Liver (tissue), 8 donors: ENCODE measurements at regions not wholly inside any gene's neighbourhood (a gene's known extent, or its start where the extent isn't known, plus 50 kb on each side); places are given as distances from the start of the nearest gene placed in this dataset.

Source experiments
- DNase-seq: peaks from one replicate; pipeline ENCODE4 v3.0.0-alpha.2; 2017; ENCODE audit warnings: low spot score
- H3K27ac ChIP-seq, 2 donors: one replicate each; pipeline ENCODE4 v1.7.0; 2013; ENCODE audit warnings: inconsistent platforms in 2 of 2, low read length in 2 of 2, control low read depth in 1 of 2, low read depth in 1 of 2, mild to moderate bottlenecking in 1 of 2
- H3K27me3 ChIP-seq, 4 donors: one replicate each; pipeline versions ENCODE4 v1.6.1 to v1.7.0; 2013; ENCODE audit warnings: low read length in 3 of 4, inconsistent platforms in 1 of 4, mild to moderate bottlenecking in 1 of 4, moderate library complexity in 1 of 4; ENCODE audit not compliant: control insufficient read depth in 4 of 4, insufficient read depth in 4 of 4
- H3K36me3 ChIP-seq, 4 donors: one replicate each; pipeline versions ENCODE4 v1.6.1 to v1.7.0; 2013; ENCODE audit warnings: low read length in 3 of 4, mild to moderate bottlenecking in 3 of 4, low read depth in 1 of 4, moderate library complexity in 1 of 4; ENCODE audit not compliant: control insufficient read depth in 4 of 4, insufficient read depth in 3 of 4
- H3K4me1 ChIP-seq, 4 donors: one replicate each; pipeline versions ENCODE4 v1.6.1 to v1.7.0; 2013; ENCODE audit warnings: low read length in 3 of 4, mild to moderate bottlenecking in 3 of 4, moderate library complexity in 1 of 4; ENCODE audit not compliant: control insufficient read depth in 4 of 4, insufficient read depth in 4 of 4
- H3K4me3 ChIP-seq, 3 donors: one replicate each; pipeline versions ENCODE4 v1.6.1 to v1.7.0; 2013; ENCODE audit warnings: low read length in 3 of 3, control low read depth in 1 of 3, low read depth in 1 of 3, mild to moderate bottlenecking in 1 of 3
- H3K9ac ChIP-seq, 2 donors: one replicate each; pipeline ENCODE4 v1.7.0; 2013; ENCODE audit warnings: low read length in 2 of 2, mild to moderate bottlenecking in 2 of 2, moderate library complexity in 2 of 2, control low read depth in 1 of 2, low read depth in 1 of 2
- H3K9me3 ChIP-seq, 4 donors: one replicate each; pipeline versions ENCODE4 v1.6.1 to v1.7.0; 2013; ENCODE audit warnings: low read length in 3 of 4; ENCODE audit not compliant: control insufficient read depth in 4 of 4
- CTCF ChIP-seq: fragments of 150-350 bp; IDR thresholded peaks from 2 replicates; pipeline ENCODE4 v1.5.1; 2017; ENCODE audit warnings: improper control_type of control experiment, low read depth, low read length; ENCODE audit not compliant: missing input control
- FOXA1 ChIP-seq: IDR thresholded peaks from 2 replicates; pipeline ENCODE4 v1.6.1; 2016; ENCODE audit warnings: antibody characterized with exemption
- FOXA2 ChIP-seq: IDR thresholded peaks from 2 replicates; pipeline ENCODE4 v1.6.1; 2016; ENCODE audit warnings: antibody characterized with exemption
- HNF4A ChIP-seq, 2 donors: conservative IDR thresholded peaks; 2 replicates each; pipeline ENCODE4 v1.6.1; 2016; ENCODE audit warnings: antibody characterized with exemption in 2 of 2, mild to moderate bottlenecking in 2 of 2
- HNF4G ChIP-seq: IDR thresholded peaks from 2 replicates; pipeline ENCODE4 v1.6.1; 2016; ENCODE audit warnings: antibody characterized with exemption
- JUND ChIP-seq, 2 donors: IDR thresholded peaks; 2 replicates each; pipeline ENCODE4 v1.6.1; 2016; ENCODE audit warnings: antibody characterized with exemption in 2 of 2
- MAX ChIP-seq: IDR thresholded peaks from 2 replicates; pipeline ENCODE4 v1.6.1; 2016; ENCODE audit warnings: antibody characterized with exemption
- NR2F2 ChIP-seq: IDR thresholded peaks from 2 replicates; pipeline ENCODE4 v1.6.1; 2016; ENCODE audit warnings: antibody characterized with exemption
- RXRA ChIP-seq, 2 donors: IDR thresholded peaks; 2 replicates each; pipeline ENCODE4 v1.6.1; 2017 to 2018; ENCODE audit warnings: antibody characterized with exemption in 2 of 2, mild to moderate bottlenecking in 1 of 2
- SP1 ChIP-seq: IDR thresholded peaks from 2 replicates; pipeline ENCODE4 v1.6.1; 2018; ENCODE audit warnings: antibody characterized with exemption, mild to moderate bottlenecking
- TAF1 ChIP-seq: conservative IDR thresholded peaks from 2 replicates; pipeline ENCODE4 v1.6.1; 2016; ENCODE audit warnings: antibody characterized with exemption, mild to moderate bottlenecking
- ZBTB33 ChIP-seq: IDR thresholded peaks from 2 replicates; pipeline ENCODE4 v1.6.1; 2016; ENCODE audit warnings: antibody characterized with exemption
- WGBS: extraction: QIAGEN DNeasy Blood & Tissue Kit; methylation state at CpG from one replicate; pipeline ENCODE4 v1.1.7; 2013; 5-methylcytosine and 5-hydroxymethylcytosine counted together
- TF ChIP-seq, protein P1 (sequence below): IDR thresholded peaks from 2 replicates; pipeline ENCODE4 v1.6.1; 2016; ENCODE audit warnings: antibody characterized with exemption, mild to moderate bottlenecking
- donor health status: healthy.
- donor health status: healthy.
- donor health status: healthy.
- donor health status: healthy.
- donor health status: healthy.

DNA sequence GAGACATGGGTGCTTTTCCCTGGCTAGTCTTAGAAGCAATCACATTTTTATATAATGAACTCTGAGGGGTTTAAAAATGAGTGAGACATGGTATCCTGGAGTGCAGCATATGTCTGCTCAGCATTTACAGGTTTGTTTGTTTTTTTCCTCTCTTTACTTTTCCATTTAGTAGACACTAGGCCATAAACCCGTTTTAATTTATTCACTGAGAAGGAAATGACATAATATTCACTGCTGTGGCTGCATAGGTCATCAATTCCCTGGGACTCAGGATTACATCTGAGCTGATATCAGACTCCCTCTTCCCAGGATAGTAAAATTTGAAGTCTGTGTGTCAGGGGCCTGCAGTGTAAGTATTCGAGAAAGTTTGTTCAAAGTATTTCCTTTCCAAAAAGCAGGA is 178.9 kb upstream of the SPRY1 start (continued):
- TF ChIP-seq NR2F2, result no peak

DNA sequence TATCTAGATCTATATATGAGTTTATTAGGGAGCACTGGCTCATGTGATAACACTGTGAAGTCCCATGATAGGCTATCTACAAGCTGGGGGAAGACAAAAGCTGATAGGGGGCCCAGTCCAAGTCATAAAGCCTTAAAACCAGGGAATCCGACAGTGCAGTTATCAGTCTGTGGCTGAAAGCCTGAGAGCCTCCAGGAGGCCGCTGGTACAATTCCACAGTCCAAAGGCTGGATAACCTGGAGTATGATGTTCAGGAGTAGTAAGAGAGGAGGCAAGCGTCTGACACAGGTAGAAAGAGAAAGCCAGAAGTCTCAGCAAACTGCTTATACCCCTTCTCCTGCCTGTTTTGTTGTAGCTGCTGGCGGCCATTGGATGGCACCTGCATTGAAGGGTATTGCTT is 177.6 kb upstream of the SPRY1 start:
- no peak for DNase-seq
- Histone ChIP-seq H3K27ac (no peak overlapping the region), H3K9me3 (no peaks in the 10 kb centered on the region), H3K36me3 (no peaks in the 10 kb centered on the region), H3K27me3 (no peaks in the 10 kb centered on the region), H3K4me3 (no peak overlapping the region), H3K4me1 (no peaks in the 10 kb centered on the region), H3K9ac (no peak overlapping the region)
- TF ChIP-seq FOXA1 (no peak), HNF4G (no peak), CTCF (no peak), SP1 (no peak), ZBTB33 (no peak), MAX (no peak), NR2F2 (no peak), FOXA2 (no peak)
- TF ChIP-seq, protein P1, sequence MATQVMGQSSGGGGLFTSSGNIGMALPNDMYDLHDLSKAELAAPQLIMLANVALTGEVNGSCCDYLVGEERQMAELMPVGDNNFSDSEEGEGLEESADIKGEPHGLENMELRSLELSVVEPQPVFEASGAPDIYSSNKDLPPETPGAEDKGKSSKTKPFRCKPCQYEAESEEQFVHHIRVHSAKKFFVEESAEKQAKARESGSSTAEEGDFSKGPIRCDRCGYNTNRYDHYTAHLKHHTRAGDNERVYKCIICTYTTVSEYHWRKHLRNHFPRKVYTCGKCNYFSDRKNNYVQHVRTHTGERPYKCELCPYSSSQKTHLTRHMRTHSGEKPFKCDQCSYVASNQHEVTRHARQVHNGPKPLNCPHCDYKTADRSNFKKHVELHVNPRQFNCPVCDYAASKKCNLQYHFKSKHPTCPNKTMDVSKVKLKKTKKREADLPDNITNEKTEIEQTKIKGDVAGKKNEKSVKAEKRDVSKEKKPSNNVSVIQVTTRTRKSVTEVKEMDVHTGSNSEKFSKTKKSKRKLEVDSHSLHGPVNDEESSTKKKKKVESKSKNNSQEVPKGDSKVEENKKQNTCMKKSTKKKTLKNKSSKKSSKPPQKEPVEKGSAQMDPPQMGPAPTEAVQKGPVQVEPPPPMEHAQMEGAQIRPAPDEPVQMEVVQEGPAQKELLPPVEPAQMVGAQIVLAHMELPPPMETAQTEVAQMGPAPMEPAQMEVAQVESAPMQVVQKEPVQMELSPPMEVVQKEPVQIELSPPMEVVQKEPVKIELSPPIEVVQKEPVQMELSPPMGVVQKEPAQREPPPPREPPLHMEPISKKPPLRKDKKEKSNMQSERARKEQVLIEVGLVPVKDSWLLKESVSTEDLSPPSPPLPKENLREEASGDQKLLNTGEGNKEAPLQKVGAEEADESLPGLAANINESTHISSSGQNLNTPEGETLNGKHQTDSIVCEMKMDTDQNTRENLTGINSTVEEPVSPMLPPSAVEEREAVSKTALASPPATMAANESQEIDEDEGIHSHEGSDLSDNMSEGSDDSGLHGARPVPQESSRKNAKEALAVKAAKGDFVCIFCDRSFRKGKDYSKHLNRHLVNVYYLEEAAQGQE, result no peak
- 97% methylated on average over 4 of the region's 4 CpGs for WGBS

GRCh38 chr4:123229286-123229685 is 167.3 kb upstream of the SPRY1 start:
- Histone ChIP-seq H3K4me1 (no peaks in the 10 kb centered on the region), H3K9ac (no peak overlapping the region), H3K27ac (no peak overlapping the region), H3K27me3 (no peaks in the 10 kb centered on the region), H3K9me3 (no peaks in the 10 kb centered on the region), H3K36me3 (no peaks in the 10 kb centered on the region), H3K4me3 (no peak overlapping the region)
- DNase-seq, result no peak
- TF ChIP-seq RXRA (IDR thresholded peaks at IDR 0.05), result no peak
- no peak for TF ChIP-seq JUND (IDR thresholded peaks at IDR 0.05)
- TF ChIP-seq MAX, result no peak
- no peak for TF ChIP-seq NR2F2
- no peak for TF ChIP-seq ZBTB33
- TF ChIP-seq, protein P1, result no peak
- TF ChIP-seq FOXA1, result no peak
- TF ChIP-seq FOXA2, result no peak
- TF ChIP-seq TAF1, result no peak
- TF ChIP-seq HNF4A (conservative IDR thresholded peaks at IDR 0.05), result no peak
- 83% methylated on average over 1 of the region's 1 CpG for WGBS
